G401.6 (cell line): ENCODE measurements at regions not wholly inside any gene's neighbourhood (a gene's known extent, or its start where the extent isn't known, plus 50 kb on each side); places are given as distances from the start of the nearest gene placed in this dataset.

Experiments
- FAIRE-seq: peaks from 2 replicates; lab custom pipeline; 2012; peaks lifted over from hg19 to GRCh38; lab: Jason Lieb, UNC

GRCh38 chr21:35895598-35895997, 164.7 kb downstream of the SETD4 start:
- FAIRE-seq: no peak

GRCh38 chr21:35893156-35893555, 167.2 kb downstream of the SETD4 start:
- FAIRE-seq: no peak

GRCh38 chr21:35886887-35887286, 173.4 kb downstream of the SETD4 start:
- no peak for FAIRE-seq

- FAIRE-seq: no peak
These were observed 174.3 kb downstream of the SETD4 start for GRCh38 chr21:35885942-35886541.

- no peak for FAIRE-seq
These were observed 177.5 kb downstream of the SETD4 start for GRCh38 chr21:35882791-35883240.

GRCh38 chr21:35873441-35873840, 186.9 kb downstream of the SETD4 start:
- no peak for FAIRE-seq

GRCh38 chr21:35871906-35872305, 188.4 kb downstream of the SETD4 start:
- no peak for FAIRE-seq

- FAIRE-seq: no peak
These were observed 191.5 kb downstream of the SETD4 start for GRCh38 chr21:35868869-35869223.

GRCh38 chr21:35868005-35868868, 192.1 kb downstream of the SETD4 start:
- FAIRE-seq: no peak

GRCh38 chr21:35864039-35864438, 196.3 kb downstream of the SETD4 start:
- FAIRE-seq: no peak

- FAIRE-seq: no peak
These were observed 197.4 kb downstream of the SETD4 start for GRCh38 chr21:35862969-35863368.

GRCh38 chr21:35861661-35862060, 198.7 kb downstream of the SETD4 start:
- no peak for FAIRE-seq

- no peak for FAIRE-seq
These were observed 200.0 kb downstream of the SETD4 start for GRCh38 chr21:35860189-35860869.

GRCh38 chr21:35859677-35860076, 200.6 kb downstream of the SETD4 start:
- no peak for FAIRE-seq

- no peak for FAIRE-seq
These were observed 203.2 kb downstream of the SETD4 start for GRCh38 chr21:35857095-35857494.

GRCh38 chr21:35855484-35855883, 204.8 kb downstream of the SETD4 start:
- FAIRE-seq: no peak

GRCh38 chr21:35854281-35854680, 206.0 kb downstream of the SETD4 start:
- FAIRE-seq: no peak

- no peak for FAIRE-seq
These were observed 206.7 kb downstream of the SETD4 start for GRCh38 chr21:35853321-35854239.

- FAIRE-seq: no peak
These were observed 207.5 kb downstream of the SETD4 start for GRCh38 chr21:35852820-35853219.

- no peak for FAIRE-seq
These were observed 209.7 kb downstream of the SETD4 start for GRCh38 chr21:35850542-35851103.

- no peak for FAIRE-seq
These were observed 210.3 kb downstream of the SETD4 start for GRCh38 chr21:35850029-35850428.

GRCh38 chr21:35849144-35849543, 211.2 kb downstream of the SETD4 start:
- FAIRE-seq: no peak
